ENCODE measurements at regions not wholly inside any gene's neighbourhood (a gene's known extent, or its start where the extent isn't known, plus 50 kb on each side); places are given as distances from the start of the nearest gene placed in this dataset.

DNA sequence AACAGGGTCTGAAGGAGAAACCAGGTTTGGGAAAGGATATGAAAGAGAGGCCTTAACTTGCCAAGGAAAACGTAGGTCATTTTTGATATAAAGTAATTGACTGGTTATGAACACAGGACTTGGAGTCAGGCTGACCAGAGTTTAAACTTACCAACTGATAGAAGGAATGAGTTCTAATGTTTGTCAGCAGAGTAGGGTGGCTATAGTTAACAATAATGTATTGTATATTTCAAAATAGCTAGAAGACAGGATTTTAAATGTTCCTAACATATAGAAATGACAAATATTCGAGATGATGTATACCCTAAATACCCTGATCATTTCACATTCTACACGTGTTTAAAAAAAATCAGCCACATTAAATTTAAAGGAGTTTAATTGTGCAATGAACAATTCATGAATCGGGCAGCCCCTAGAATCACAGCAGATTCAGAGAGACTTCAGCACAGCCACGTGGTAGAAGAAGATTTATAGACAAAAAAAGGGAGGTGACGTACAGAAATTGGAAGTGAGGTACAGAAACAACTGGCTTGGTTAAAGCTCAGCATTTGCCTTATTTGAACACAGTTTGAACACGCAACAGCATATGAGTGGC, 52.5 kb upstream of the PLEKHG7 start:
- DNase-seq, result no peak

DNA sequence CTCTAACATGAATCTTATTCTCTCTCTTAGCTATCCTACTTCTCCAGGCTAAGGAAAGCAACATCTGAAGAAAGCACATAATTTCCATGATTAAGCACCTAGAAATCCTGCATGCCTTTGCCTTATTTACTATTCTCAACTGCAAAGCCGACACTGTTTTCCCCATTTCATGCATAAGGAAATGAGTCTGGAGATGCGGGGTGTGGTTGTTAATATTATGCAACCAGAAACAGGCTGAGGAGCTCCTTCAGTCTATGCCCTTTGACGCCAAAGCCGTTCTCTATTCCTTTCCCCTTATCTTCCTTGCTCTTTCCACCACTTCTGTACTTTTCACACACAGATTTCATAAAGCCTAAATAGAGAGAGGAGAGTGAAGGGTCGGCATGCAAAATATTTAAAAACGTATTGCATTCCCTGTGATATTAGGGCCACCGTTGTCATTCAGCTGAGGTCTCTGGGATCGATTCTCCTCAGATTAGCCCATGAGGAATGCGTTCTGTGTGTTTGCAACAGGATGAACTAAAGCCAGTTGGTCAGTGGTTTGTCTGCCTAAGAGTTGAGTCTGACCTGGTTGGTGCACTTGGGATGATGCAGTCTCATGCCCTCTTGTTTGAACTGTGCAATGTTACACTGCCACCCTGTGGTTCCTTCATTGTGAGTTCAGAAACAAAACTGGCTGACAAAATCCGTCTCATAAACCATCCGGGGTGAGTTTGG, 53.1 kb upstream of the PLEKHG7 start:
- peak; percentile 29 for DNase-seq

DNA sequence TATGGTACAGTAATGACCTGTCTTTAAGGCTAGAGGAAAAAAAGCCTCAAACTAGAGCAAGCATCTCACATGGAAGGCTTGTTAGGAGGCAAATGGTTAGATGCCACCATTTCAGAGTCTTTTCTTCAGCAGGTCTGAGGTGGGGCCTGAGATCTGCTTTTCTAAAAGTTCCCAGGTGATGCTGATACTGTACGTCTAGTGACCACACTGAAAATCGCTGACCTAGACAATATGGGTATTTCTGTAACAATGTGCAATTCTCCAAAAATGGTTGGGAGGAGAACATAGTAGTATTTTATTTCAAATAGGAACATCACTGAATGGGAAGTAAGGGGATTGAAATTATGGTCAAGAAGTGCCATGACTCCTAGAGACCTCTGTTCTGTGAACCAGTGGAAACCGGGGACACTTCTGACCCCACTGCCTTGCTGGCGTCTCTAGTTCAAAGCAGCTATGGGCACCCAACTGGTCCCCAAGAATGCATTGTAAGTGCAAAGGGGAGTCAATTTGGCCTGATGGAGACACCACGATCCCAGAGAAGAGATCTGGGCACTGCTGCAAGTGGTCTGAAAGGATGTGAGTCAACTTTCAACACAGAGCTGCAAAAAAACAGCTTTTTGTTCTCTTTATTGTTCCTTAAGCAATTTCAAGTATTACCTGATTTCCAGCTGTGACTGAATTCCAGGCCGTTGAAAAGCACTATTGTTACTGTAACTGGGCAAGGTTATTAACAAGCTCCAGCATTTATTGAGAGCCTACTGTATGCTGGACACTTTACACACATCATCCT, 54.4 kb upstream of the PLEKHG7 start:
- no peak for DNase-seq

DNA sequence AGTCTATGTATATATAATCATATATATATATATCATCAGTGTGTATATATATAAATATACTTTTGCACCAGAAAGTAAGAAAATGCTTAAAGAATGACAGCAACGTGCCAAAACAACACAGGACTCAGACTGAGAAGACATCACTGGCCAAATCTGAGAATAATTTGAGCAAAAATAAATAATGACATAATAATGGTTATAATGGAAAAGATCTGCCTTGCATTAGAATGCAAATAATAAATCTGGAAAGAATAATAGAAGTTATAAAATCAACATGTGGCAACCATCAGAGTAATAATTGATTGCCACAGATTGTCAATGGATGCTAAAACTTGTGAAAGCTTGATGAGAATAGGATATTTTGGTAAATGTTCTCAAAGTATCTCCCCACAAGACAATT, 61.5 kb upstream of the PLEKHG7 start:
- DNase-seq, result no peak

DNA sequence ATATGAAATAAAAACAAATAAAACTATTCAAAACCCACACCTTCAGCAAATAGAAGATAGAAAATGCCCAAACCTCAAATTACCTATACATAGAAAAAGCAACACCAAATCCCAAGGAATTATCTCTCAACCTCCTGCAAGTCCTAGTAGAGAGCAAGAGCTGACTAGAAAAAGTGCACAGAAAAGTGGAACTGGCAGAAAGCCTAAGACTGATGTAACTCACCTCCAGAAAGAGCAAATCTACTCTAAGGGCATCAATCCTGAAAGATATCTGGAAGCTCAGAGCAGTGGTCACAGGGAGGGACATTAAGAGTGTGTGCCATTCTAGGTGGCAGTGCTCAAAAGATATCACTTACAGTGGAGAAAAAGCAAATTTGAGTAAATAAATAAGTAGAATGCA, 62.1 kb upstream of the PLEKHG7 start:
- DNase-seq, result no peak

DNA sequence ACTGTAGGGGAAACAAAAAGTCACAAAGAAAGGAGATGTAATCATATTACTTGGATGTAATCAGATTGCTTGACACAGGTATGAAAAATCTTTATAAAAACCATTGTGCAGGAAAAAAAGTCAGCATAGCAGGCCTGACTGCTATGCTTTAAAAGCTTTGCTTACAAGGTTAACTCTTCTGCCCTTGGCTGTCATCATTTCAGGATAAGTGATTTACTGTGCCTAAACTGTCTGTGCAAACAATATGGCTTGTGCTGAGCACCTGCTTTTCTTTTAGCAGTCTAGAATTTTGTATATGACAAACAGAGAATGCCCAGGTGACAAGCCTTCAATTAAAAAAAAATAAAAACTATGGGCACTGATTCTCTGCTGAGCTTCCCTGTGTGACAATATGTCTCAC, 63.8 kb upstream of the PLEKHG7 start:
- DNase-seq, result no peak

DNA sequence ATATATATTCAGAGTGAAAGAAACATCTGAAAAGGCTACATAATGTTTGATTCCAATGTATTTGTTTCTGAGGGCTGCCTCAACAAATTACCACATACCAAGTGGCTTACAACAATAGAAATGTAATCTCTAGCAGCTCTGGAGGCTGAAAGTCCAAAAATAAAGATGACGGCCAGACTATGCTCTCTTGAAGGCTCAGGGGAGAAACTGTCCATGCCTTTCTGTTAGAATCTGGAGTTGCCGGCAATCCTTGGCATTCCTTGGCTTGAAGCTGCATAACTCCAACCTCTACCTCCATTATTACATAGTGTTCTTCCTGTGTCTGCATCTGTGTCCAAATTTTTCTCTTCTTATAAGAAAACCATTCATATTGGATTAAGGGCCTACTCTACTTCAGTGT, 68.1 kb upstream of the PLEKHG7 start:
- DNase-seq, result no peak

DNA sequence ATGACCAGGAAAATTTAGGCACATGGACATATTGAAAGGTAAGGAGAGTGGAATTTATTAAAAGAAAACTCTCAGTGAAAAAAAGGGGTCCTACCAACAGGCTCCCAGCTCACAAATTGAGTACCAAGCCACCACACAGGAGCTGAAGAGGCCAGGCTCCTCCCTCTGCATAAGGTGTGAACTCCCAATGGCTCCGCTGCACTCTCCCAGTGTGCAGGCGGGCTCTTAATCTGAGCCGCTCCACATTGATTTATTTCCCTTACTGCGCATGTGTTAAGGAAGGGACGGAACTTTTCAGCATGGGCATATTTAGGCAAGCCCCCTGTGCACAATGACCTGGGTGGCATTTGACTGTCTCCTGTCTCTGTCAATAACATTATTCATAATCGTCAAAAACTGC, 68.6 kb upstream of the PLEKHG7 start:
- no peak for DNase-seq

DNA sequence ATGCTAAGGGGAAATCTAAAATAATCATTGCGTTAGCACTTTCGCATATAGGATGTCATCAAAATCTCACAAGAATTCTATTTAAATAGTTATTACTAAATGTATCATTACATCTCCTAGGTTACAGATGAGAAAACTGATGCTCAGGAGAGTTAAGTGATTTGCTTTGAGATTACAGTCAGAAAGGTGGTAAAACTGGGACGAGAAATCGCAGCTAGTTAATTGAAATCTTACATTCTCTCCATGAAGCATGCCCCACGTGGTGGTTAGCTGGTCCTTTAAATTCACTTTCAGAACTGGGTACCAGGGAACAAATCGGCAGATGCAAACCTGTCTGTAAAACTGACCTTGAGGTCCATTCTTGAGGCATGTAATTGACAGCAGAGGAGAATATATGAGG, 71.8 kb upstream of the PLEKHG7 start:
- DNase-seq, result no peak

DNA sequence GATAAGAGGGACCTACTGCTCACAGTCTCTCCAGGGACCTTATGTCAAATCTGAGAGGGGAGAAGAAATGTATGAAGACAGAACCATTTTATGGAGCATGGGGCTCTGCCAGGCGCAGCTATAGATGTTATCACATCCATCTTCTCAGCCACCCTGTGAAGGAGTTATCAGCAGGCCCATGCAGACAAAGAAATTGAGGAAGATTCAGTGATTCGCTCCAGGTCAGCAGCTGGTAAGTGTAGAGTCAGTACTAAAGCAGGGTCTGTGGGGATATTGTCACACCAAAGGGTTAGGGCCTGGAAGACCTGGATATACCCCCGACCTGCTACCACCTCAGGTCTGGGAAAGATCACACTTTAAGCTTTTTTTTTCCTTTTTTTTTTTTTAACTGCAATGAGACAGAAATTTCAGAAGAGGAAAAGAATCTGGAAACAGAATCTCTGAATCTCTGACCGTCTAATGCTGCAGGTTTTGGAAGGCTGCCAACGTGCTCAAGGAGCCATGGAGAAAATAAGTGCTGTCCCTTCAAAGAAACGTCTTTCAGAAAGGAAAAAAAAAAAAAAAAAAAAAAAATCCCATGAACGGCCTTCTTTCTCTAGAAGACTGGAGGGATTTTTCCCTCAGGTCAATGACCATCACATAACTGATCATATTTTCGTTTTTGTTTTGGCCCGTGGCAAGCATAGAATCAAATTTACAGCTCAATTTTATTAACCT, 73.3 kb upstream of the PLEKHG7 start:
- no peak for DNase-seq

DNA sequence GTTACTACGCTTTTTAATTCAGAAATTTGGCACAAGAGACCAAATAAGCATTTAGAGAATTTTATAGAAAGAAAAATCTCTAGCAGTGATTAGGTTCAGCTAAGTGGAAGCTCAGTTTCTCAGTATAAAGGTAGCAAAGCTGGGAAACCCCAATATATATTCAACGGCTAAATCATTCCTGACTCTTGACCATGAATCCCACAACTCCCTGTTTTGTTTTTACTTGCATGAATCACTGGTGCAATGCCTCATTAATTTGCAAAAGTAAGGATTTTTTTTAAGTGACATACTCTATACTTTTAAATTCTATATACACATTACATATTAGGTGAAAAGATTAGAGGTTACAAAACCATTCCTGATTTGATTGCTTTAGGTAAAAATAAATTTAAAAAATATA, 74.3 kb upstream of the PLEKHG7 start:
- DNase-seq, result no peak

DNA sequence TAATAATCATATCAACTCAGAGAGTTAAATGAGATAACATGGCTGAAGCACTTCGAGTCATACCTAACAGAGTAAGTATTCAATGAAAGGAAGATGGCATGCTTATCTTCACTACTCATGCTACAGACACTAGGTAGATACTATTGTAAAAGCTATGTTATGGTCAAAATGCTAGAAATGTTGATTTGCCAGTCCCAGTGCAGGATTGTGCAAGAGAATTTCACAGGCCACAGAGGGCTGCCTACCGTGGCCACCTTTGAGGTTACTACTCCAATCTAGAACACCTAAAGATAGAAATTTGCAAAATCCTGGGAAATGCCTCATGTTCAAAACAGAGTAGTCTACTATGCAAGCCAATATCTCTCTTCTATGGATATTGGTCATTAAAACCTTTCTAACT, 75.3 kb upstream of the PLEKHG7 start:
- no peak for DNase-seq

DNA sequence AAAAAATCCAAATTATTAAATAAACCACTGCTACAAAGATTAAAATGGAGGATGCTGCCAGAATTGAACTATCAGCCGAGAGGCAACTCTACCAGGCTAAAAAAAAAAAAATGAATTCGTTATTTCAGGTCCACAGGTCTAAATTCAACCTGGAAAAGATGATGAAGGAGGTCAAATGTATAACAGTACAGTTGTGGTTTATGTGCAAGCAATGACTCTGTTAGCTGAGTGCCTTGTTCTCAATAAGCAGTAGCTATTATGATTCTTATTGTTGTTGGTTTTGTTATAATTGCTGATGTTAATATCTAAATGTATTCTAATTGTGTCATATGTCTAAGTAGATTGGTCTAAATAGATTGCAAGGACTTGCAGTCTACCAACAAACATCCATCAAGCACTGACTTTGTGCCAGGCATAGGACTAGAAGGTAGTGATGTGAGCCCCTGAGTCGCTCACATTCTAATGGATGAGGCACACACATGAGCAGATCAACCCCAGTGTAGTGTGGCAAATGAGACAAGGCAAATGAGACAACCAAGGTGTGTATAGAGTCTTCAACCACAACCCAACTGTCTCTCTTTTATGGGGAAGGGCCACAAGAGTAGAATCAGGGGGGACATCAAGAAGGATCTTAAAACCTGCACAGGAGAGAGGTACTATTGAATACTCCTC, 77.0 kb upstream of the PLEKHG7 start:
- DNase-seq, result no peak

DNA sequence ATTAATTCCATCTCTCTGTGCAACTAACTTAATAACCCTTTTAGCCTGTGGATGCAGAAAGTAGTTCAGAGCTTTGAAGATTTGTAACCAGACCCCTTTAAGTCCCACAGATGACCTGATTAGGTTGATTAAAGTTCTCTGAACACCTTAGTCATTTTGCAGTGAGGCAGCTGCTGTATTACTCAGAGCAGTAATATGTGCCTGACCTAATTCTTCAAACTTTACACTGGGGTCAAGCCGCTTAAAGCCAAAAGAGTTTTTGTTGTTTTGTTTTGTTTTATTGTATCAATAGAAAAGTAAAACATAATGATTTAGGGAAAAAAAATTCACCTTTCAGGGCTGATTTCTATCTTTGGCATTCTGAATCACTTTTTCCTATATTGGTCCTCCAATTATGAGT, 78.6 kb upstream of the PLEKHG7 start:
- DNase-seq, result no peak

DNA sequence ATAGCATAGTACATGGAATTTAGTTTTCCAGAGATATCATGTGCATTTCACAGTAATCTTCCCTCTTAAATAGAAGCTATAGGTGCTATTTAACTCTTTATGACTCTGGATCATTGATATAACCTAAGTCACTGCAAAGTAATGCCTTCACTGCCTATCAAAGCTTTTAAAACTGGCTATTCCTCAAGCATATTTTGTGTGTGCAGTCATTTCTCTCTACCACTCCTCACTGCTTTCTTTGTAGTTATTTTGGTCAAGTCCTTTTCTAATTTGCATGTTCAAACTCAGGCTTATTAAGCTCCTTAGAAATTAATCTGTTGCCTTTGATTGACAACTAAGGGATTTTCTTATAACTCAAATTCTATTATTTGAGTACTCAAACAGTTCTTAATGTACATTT, 79.4 kb upstream of the PLEKHG7 start:
- DNase-seq, result no peak

DNA sequence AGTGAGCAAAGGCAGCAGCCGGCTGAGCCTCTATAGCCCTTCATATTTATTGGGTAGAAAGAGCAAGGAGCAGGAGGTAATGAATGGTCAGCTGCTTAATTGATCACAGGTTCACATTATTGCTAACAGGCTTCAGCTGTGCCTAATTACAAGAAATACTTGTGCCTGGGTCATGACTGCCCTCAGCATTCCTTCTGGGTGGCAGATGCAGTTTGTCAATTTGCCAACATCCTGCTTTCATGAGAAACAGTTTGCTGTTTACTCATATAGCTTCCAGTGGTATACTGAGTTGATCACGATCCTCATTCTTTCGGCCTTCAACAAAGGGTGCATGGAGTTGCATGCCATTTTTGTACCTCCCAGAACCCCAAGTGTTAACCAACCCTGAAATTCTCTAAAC, 81.0 kb upstream of the PLEKHG7 start:
- no peak for DNase-seq

DNA sequence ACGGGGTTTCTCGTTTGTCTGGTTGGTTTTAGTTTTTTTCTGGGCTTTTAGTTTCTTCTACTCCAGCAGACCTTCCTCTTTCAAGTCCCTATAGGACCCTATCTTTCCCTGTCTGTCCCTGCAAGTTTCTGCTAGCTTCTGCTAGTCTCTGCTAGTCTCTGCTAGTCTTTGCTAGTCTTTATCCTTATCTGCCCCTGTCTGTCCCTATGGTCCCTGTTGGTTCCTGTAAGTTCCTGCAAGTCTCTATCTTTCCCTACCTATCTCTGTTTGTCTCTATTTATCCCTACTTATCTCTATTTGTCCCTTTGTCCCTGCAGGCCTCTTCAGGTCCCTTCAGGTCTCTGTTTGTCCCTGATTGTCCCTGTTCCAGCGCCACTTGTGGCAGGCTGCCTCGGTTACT, 81.5 kb upstream of the PLEKHG7 start:
- no peak for DNase-seq

DNA sequence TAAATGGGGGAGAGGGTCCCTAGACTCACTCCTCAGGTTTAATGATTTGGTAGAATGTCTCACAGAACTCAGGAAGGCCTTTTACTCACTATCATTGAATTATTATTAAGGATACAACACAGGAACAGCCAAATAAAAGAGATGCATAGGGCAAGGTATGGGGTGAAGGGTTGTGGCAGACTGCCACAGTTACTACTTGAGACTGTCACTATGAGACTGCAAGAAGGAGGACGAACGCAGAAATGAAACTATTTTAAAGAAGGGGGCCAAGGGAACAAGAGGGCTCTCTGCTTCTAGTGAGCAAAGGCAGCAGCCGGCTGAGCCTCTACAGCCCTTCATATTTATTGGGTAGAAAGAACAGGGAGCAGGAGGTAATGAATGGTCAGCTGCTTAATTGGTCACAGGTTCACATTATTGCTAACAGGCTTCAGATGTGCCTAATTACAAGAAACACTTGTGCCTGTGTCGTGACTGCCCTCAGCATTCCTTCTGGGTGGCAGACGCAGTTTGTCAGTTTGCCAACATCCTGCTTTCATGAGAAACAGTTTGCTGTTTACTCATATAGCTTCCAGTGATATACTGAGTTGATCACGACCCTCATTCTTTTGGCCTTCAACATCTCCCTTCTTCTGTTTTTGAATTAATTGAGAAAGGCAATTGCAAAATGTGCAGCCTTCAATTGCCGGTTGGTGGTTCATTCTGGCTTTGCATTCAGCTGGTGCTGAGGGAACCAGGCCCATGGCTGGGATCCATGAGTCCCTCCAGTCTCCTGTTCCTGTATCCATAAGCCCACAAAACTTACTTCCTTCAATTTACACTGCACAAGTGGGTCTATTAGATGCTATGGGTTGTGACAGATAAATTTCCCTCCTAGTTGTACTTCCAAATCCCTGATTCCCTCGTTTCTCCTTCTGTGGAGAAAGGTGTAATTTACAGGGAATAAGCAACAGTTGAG, 82.8 kb upstream of the PLEKHG7 start:
- DNase-seq, result no peak

DNA sequence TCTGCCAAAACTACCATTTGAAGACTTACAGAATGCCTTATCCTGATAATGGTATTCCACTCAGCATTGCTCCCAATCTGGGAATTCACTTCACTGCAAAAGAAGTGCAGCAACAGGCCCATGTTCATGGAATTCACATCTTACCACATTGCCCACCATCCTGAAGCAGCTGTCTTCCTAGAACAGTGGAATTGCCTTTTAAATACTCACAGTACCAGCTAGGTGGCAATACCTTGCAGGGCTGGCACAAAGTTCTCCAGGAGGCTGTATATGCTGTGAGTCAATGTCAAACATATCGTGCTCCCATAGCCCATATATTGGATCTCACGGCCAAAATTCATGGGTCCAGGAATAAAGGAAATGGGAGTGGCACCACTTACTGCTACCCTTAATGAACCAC, 83.8 kb upstream of the PLEKHG7 start:
- no peak for DNase-seq

DNA sequence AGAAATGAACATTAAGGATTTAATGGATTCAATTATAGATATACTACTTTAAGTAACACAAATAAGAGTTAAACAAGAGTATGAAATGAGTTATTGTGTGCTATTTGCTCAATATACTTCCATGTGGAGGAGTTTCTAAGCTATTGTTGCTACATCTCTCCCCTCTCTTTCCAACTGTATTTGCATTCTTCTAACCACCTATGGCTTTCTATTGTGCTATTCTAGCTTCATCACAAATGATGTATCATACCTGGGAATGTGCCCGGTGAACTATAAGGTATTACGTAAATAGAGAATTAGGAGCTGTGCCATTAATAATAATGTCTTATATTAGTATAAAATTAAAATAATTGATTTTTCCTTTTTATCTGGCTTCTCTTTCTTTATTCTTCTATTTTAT, 87.1 kb upstream of the PLEKHG7 start:
- DNase-seq, result no peak

DNA sequence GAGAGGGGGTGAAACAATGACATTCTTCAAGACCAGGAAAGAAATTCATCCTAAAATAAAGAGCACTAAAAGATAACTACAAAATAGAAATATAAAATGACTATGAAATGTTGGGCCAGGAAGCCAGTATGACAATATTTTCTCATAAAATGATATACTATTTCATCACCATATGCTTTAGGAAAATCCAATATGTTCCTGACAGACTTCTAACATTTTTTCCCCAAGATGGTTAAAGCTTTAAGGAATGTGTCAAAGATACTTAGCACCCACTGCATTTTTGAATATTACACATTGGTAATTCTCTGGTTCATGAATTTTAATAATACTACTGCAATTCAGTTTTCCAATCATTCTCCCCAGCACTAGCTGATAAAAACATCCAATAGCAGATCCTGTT, 87.7 kb upstream of the PLEKHG7 start:
- DNase-seq, result no peak
